GM19395 (cell line): ENCODE measurements at regions not wholly inside any gene's neighbourhood (a gene's known extent, or its start where the extent isn't known, plus 50 kb on each side); places are given as distances from the start of the nearest gene placed in this dataset.
"Not testable (repeated sequence)": the region's sequence is repeated elsewhere in the genome, so short reads cannot be mapped to it uniquely, and the experiment has no call there.

Experiments
- ATAC-seq: cut with Tn5 transposase; IDR thresholded peaks from one replicate; pipeline ENCODE4 v1.9.1; 2021; ENCODE audit warnings: mild to moderate bottlenecking, moderate library complexity; ENCODE audit not compliant: unreplicated experiment

DNA sequence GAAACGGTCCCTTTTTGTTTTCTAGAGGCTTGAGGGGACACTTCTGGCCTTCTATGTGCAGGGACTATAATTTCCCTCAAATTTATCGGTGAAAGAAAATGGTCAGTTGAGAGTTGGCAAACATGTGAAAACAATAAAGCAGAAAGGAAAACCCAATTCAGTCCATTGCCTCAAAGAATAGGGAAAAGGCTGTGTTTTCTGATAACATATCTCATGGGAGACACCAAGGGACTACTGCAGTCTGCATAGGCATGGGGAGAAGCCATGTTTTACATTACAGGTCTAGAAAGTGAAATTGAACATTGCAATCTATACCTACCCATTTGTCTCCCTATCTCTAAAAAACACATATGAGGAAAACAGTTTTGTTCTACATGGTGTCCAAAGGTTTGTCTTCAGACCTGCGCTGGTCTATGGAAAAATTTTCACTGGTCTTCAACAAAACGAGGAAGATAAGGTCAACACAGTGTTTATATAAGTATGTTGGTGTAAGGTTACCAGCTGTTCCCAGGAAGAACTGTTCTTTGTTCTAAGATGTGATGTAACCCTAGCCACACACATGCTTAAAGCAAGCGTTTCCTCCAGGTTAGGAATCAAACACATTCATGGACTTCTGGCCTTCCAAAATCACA lies 179.7 kb downstream of the MREG start:
- ATAC-seq, result no peak

DNA sequence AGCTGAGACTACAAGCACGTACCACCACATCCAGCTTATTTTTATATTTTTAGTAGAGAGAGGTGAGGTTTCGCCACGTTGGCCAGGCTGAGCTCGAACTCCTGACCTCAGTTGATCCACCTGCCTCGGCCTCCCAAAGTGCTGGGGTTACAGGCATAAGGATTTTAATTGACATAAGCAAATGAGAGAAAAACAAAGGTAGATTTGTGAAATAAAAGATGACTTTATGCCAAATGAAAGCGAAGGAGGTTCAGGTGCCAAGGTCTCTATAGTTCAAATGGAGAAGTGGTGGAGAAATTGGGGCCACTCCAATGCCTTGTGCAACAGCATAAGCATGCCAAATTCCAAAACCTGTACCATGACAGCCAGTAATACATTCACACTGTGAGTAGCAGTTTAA lies 180.6 kb downstream of the MREG start:
- no peak for ATAC-seq

DNA sequence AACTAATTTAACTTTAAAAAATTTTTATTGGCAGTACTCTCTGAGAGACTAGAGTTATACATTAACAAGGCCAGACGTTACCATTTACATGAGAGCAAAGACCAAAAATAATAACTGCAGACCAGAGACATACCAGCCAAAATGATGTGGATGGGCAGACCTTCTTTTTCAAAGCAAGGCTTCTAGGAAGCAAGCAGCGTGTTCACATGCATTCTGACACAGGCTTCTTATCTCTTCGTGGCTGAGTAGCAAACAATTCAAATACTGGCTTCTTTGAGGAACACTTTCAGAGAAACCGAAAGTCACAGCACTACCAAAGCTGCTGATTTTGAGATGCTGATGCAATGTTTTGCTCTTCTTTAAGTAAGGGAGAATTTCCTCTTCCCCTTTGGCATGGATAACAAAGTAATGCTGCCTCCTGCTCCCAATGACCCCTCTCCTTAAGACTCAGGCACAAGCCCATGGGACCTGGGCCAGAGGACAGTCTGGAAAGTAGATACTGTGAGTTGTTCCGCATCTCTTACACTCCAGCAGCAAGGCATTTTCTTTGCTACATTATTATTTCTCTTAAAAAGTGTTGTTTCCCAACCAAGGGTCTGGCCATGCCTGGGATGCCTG lies 181.9 kb downstream of the MREG start:
- ATAC-seq, result no peak

DNA sequence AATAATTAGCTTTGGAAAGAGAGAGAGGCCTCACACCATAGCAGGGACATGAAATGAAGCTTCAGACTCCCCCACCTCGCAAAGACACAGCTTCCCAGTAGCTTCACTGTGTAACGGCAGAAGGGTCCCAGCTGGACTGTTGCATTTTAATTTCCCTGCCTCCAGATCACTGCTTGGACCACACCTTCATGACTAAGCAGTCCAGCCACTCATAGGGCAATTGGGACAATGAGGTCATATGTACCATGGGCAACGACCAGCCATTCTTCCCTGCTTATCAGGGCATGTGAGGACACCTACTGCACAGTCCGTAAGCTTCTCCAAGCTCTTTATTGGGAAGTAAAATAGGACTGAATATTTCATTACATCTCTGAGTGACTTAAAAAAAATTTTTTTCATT lies 183.0 kb downstream of the MREG start:
- ATAC-seq, result no peak

DNA sequence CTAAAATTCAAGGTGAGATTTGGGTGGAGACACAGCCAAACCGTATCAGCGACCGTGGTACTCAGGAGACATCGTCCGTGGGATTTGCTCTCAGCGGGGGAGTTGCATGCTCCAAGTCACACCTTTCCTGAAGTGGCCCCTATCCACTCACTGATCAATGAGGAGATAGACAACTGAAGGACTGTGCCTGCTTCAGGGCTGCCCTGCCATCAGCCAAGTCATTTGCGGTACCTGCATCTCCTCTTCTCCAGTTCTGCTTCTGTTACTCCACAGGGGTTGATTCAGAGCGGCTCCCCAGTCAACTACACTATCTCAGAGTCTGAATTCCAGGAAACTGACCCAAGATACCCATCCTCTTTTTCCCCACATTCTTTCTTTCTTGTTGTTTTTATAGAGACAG lies 184.1 kb downstream of the MREG start:
- ATAC-seq, result no peak

DNA sequence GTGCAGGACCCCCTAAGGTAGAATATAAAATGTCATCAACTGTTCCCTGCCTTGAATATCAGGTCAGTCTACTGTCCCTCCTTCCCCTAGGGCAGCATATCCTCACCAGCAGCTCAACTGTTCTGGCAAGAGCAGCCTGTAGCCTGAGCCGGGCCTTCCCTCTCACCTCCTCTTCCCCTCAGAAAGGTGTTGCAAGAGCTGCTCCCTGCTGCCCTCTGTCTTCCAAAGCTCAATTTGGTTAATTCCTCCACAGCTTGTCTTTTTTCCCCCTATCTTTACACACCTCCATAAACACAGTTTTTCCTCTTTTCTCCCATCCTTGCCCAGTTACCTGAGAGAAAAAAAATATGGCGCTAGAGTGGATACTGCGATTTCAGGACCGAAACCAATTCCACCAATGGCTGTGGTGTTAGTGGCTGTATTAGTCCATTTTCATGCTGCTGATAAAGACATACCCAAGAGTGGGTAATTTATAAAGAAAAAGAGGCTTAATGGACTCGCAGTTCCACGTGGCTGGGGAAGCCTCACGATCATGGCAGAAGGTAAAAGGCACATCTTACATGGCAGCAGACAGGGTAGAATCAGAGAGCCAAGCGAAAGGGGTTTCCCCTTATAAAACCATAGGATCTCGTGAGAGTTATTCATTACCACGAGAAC lies 184.7 kb downstream of the MREG start:
- peak; percentile 92 for ATAC-seq

DNA sequence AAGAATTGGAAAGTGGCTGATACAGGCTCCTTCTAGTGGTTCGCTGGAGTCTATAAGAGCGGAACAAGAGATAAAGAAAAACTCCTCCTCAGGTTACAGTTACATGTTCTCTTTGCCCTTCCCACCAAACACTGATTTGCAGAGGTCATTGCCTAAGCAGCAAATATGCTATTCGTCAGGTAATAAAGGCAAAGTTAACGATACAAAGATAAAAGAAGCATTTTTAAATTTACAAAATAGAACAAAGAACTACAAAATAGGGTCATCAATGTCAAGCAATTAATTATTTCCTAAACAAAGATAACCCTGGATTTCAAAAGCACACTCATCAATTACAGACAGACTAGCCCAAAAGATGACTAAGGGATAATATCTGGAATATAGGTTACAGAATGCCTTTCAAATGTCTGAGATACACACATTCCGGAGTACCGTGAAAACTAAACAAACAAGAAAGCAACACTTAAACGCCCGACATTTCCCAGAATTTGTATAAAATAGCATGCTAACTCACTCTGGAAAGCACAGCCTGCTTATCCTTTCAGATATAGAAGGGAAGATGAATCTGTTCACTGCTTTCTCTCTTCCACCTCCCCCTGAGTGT lies 186.4 kb downstream of the MREG start:
- ATAC-seq, result no peak

DNA sequence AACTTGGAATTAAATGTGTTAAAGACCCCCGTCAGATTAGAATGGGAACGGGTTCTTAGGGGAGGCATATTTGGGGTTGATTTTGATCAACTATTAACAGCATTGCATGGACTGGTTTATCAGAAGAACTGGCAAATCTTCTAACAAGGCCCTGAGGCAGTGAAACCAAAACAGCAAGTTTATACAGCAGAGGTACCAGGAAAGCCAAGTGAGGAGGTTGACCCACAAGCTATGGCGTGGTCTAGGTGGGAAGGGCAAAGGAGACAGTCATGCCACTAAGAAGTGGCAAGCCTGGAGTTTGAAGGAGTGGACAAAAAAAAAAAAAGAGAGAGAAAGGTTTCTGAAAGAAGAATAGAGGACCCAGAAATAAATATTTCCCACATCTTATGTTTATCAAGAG lies 187.0 kb downstream of the MREG start:
- ATAC-seq, result no peak

DNA sequence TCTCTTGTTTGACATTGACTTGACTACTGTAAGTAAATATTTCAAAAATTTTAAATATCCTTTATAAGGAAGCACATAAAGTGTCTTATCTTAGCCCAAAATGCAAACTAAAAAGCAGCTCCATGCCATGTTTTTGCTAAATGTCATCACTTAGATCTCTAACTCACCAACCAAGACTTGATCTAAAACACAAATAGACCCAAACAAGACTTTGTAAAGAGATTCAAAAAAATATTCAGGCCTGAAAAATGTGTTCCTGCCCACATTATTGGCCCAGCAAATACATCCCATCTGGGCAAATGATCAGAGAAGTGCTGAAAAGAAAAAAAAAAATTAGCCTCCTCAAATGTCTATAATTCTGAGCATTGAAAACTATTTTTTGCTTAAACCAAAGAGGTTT lies 187.6 kb downstream of the MREG start:
- ATAC-seq, result no peak

DNA sequence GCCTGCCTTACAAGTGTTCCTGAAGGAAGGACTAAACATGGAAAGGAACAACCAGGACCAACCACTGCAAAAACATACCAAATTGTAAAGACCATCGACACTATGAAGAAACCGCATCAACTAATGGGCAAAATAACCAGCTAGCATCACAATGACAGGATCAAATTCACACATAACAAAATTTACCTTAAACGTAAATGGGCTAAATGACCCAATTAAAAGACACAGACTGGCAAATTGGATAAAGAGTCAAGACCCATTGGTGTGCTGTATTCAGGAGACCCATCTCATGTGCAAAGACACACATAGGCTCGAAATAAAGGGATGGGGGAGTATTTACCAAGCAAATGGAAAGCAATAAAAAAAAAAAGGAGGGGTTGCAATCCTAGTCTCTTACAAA lies 192.1 kb downstream of the MREG start:
- not testable (repeated sequence) for ATAC-seq

DNA sequence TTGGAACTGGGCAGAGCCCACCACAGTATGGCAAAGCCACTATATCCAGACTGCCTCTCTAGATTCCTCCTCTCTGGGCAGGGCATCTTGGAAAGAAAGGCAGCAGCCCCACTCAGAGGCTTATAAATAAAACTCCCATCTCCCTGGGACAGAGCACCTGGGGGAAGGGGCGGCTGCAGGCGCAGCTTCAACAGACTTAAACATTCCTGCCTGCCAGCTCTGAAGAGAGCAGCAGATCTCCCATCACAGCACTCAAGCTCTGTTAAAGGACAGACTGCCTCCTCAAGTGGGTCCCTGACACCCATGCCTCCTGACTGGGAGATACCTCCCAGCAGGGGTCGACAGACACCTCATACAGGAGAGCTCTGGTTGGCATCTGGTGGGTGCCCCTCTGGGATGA lies 193.6 kb downstream of the MREG start:
- ATAC-seq, result not testable (repeated sequence)

DNA sequence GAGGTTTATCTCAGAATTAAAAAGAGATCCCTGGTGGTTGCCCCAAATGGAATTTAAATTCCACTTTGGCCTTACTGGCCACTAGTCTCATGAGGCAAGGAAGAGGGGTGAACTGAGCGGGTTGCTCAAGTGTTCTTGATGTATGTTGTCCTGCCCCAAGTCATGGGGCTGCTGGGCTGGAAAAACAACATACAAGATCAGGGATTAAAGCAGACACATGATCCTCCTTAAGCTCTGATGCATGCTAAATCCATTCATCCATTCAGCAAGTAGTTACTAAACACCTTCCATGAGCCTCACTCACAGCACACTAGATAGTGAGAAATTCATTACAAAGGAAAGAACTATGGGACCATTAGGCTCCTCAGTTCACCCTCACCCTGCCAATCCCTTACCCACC lies 196.3 kb downstream of the MREG start:
- no peak for ATAC-seq

DNA sequence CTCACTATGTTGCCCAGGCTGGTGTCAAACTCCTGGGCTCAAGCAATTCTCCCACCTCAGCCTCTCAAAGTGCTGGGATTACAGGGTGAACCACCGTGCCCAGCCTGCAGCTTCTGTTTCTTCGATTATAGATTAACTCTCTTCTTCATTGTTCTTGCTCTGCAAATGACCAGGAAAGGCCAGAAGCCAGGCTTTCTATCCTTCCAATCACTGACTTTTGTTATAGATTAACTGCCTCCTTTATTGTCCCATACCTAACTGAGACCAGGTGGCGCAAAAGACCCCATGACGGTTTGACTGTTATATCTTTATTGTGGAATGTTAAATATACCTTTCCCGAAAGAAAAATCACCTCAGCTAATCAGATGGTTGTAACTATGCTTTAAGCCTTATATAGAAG lies 196.9 kb downstream of the MREG start:
- no peak for ATAC-seq

DNA sequence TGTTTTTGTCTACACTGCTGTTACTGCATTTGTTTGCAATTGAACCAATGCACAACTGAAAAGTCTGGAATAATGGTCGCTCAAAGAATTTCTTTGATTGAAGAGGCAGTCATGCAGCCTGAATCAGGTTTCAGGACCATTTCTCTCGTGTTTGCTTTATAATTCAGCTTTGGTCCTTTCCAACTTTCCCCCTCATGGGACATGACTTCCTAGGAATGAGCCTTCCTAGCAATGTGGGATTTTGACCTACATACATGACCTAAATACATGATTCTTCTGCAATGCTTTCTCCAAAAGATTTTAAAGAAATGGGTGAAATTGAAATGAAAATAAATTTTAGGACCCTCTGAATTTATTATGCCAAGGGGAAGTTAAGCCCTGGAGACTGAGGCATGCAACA lies 197.4 kb downstream of the MREG start:
- no peak for ATAC-seq

DNA sequence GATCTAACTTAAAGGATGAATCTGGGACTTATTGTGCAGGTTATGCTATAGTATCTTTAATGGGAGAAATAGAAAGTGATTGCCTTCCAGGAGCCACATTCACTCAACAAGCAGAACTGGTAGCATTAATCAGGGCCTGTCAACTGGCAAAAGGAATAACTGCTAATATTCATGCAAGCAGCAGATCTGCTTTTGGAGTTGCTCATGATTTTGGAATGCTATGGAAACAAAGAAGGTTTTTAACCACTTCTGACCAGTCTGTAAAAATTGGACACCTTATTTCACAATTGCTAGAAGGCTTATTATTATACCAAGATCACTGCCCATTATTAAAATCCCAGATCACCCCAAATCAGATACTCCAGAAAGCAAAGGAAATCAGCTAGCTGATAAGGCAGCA lies 200.4 kb downstream of the MREG start:
- ATAC-seq, result no peak

DNA sequence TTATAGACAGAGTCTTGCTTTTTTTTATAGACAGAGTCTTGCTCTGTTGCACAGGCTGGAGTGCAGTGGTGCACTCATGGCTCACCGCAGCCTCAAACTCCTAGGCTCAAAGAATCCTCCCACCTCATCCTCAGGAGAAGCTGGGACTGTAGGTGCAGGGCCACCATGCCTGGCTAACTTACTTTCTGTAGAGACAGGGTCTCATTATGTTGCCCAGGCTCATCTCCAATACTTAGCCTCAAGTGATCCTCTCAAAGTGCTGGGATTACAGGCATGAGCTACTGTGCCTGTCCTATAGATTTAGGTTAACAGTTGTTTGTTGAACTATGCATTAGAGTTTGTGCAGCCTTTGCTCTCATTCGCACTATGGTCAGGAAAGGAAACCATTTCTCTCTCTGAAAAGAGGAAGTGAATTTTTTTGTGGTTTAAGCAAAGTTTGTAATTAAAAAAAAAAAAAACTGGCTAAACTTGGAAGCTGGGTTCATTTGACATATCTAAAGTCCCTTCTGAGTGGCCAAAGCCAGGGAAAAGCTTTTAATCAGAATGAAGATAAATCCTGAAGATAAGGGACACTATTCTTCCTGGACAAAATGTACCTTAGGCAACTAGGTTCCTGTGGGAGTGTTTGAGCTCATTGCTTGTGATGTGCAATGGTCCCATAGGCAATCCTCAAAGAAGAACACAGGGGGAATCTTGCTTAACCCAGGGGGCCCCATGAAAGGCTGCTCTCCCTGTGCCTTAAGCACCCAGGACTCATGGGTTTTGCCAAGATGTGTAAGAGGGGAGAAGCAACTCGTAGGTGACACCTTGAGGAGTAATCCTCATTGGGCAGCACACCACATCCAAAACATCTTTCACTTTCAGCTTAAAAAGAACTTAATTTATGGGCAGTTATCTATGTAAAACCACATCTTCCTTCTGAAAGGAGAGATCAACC lies 201.7 kb downstream of the MREG start:
- ATAC-seq, result peak; percentile 98

DNA sequence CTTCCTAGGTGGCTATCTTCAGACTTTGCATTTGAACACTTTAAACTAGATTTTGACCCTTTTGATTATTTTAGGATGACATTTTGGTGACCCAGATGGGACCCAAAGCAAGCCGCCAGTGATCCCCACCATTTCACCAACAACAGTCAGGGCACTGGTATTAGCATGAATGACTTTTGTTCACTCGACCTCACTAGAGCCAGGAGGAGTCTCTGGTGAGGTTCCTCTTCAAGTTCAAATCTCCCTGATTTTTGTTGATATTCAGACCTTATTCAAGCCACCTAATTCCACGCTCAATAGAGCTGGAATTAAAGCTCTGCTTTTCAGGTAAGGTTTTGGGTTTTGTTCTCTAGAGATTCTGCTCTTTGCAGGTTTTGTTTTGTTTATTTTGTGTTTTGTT lies 202.3 kb downstream of the MREG start:
- ATAC-seq, result peak; percentile 38

DNA sequence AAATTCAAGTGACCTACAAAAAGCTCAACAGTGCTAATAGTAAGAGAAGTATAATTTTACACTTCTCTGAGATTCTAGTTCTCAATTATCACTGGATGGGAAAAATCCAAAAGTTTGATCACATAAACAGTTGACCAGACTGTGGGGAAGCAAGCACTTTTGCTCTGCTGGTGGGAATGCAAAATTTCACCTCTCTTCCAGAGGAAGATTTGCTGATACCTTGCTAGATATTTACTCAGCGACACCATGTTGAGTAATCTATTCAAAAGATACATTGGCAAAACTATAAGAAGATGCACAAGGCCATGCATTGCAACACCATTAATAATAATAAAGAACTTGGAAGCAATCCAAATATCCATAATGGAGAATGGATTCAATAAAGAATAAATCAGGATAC lies 204.4 kb downstream of the MREG start:
- ATAC-seq, result no peak

DNA sequence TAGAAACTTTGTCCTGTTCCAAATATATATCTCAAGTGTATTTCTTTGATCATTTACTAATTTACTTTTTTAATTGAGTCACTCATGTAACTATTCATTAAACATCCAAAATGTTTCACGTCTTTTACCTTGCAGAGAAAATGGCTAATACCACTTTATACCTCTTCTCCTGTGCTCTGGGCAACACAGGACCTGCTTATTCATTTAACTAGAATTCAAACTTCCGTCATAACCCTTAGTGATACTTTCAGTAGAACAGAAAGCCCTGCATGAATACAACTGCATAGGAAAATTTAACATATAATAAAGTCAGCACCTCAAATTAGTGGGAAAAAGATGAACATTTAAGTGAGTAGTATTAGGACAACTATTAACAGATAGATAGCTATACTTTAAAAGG lies 205.2 kb downstream of the MREG start:
- no peak for ATAC-seq

DNA sequence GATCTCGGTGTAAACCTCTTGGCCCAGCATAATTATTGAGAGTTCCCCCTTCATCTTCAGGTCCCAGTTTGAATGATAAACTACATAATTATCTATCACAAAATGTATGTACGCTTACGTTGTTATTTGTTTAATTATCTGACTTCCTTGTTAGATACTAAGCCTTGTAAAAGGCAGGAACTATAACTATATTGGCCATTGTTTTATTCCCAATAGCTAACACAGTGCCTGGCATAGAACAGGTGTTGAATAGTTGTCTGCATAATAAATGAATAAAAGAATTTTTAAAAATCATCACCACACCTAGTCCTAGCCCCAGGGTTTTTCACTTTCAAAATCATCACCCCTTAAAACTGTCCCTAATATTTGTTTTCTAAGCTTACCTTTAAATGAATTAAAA lies 207.9 kb downstream of the MREG start:
- no peak for ATAC-seq

DNA sequence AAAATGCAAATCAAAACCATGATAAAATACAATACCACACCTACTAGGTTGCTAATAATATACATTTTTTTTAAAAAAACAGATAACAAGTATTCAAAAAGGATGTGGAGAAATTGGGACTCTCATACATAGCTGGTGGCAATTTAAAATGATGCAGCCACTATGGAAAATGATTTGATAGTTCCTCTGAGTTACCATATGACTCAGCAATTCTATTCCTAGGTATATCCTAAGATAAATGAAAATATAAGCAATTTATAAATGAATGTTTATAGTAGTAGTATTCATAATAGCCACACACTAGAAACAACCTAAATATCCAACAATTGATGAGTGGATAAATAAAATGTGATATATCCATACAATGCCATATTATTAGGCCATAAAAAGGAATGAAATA lies 210.2 kb downstream of the MREG start:
- no peak for ATAC-seq
